Lung (tissue), 11 donors: ENCODE measurements at regions not wholly inside any gene's neighbourhood (a gene's known extent, or its start where the extent isn't known, plus 50 kb on each side); places are given as distances from the start of the nearest gene placed in this dataset.

ENCODE experiments used
- ATAC-seq: fragments of 200-7000 bp; cut with Tn5 transposase; one replicate; pipeline ENCODE4 v1.9.1; 2020; ENCODE audit warnings: moderate number of reproducible peaks; ENCODE audit not compliant: insufficient read depth, low FRiP score
- DNase-seq, 3 donors: peaks; one replicate each; pipeline ENCODE4 v3.0.0-alpha.2; 2013 to 2017
- H3K27ac ChIP-seq, 2 donors: one replicate each; pipeline ENCODE4 v1.5.1; 2013; ENCODE audit warnings: mild to moderate bottlenecking in 2 of 2, moderate library complexity in 2 of 2, control low read depth in 1 of 2, inconsistent platforms in 1 of 2, low read depth in 1 of 2, low read length in 1 of 2
- H3K27me3 ChIP-seq, 3 donors: one replicate each; pipeline ENCODE4 v1.5.1; 2013; ENCODE audit warnings: low read length in 2 of 3; ENCODE audit not compliant: control insufficient read depth in 3 of 3, insufficient read depth in 3 of 3
- H3K36me3 ChIP-seq, 4 donors: one replicate each; pipeline ENCODE4 v1.5.1; 2013; ENCODE audit warnings: low read length in 4 of 4, mild to moderate bottlenecking in 1 of 4, moderate library complexity in 1 of 4; ENCODE audit not compliant: control insufficient read depth in 4 of 4, insufficient read depth in 4 of 4
- H3K4me1 ChIP-seq, 5 donors: one replicate each; pipeline ENCODE4 v1.5.1; 2013; ENCODE audit warnings: low read length in 5 of 5, mild to moderate bottlenecking in 2 of 5, moderate library complexity in 1 of 5; ENCODE audit not compliant: control insufficient read depth in 5 of 5, insufficient read depth in 5 of 5
- H3K4me3 ChIP-seq: one replicate; pipeline ENCODE4 v1.5.1; 2013; ENCODE audit warnings: mild to moderate bottlenecking, control low read depth, moderate library complexity
- H3K9ac ChIP-seq, 2 donors: one replicate each; pipeline ENCODE4 v1.5.1; 2013; ENCODE audit warnings: low read length in 2 of 2, control low read depth in 1 of 2; ENCODE audit not compliant: insufficient read depth in 1 of 2
- H3K9me3 ChIP-seq, 4 donors: one replicate each; pipeline ENCODE4 v1.5.1; 2013; ENCODE audit warnings: low read length in 3 of 4, mild to moderate bottlenecking in 1 of 4, moderate library complexity in 1 of 4; ENCODE audit not compliant: control insufficient read depth in 4 of 4, insufficient read depth in 3 of 4
- CTCF ChIP-seq: IDR thresholded peaks from 2 replicates; pipeline ENCODE4 v1.5.1; 2012; ENCODE audit warnings: mild to moderate bottlenecking; ENCODE audit errors: control extremely low read depth, extremely low read depth
- WGBS, 2 donors: extraction: QIAGEN DNeasy Blood & Tissue Kit; methylation state at CpG; one replicate each; pipeline ENCODE4 v1.1.7; 2013; 5-methylcytosine and 5-hydroxymethylcytosine counted together
- donor health status: control.
- donor health status: control.
- donor health status: Bipolar disorder and iron deficiency.
- donor health status: healthy.
- donor health status: DM: yes; HTN: yes; CAD: no.

- DNase-seq (no peak), ATAC-seq (no peak)
- peaks cover 3 to 30% (median 4%) of the 10 kb centered on the region in 3 donors for H3K27me3 ChIP-seq
- H3K9ac ChIP-seq: no peak overlapping the region
- 49 to 54% methylated on average over 46 of the region's 46 CpGs for WGBS, 2 donors
- H3K4me3 ChIP-seq: no peak overlapping the region
- no peak for TF ChIP-seq CTCF
- H3K36me3 ChIP-seq: no peaks in the 10 kb centered on the region
- peaks cover 0 to 11% (median 5%) of the 10 kb centered on the region in 5 donors for H3K4me1 ChIP-seq
- no peak overlapping the region for H3K27ac ChIP-seq
- no peaks in the 10 kb centered on the region for H3K9me3 ChIP-seq
Measured at GRCh38 chr11:69891421-69892236, 72.4 kb upstream of the FGF3 start.

- no peak overlapping the region for H3K4me3 ChIP-seq
- peak in 1 of 3 donors; percentile 22 for DNase-seq
- peaks cover 3 to 30% (median 4%) of the 10 kb centered on the region in 3 donors for H3K27me3 ChIP-seq
- no peaks in the 10 kb centered on the region for H3K9me3 ChIP-seq
- no peaks in the 10 kb centered on the region for H3K36me3 ChIP-seq
- WGBS, 2 donors: 70 to 71% methylated on average over 29 of the region's 29 CpGs
- peaks cover 0 to 11% (median 5%) of the 10 kb centered on the region in 5 donors for H3K4me1 ChIP-seq
- no peak for TF ChIP-seq CTCF
- ATAC-seq: no peak
- no peak overlapping the region for H3K9ac ChIP-seq
- H3K27ac ChIP-seq: no peak overlapping the region
Measured at GRCh38 chr11:69892237-69892985, 73.2 kb upstream of the FGF3 start.

- ATAC-seq: no peak
- Histone ChIP-seq H3K9me3 (no peaks in the 10 kb centered on the region), H3K36me3 (no peaks in the 10 kb centered on the region), H3K4me3 (no peak overlapping the region), H3K27ac (no peak overlapping the region), H3K4me1 (peaks cover 0 to 11% (median 5%) of the 10 kb centered on the region in 5 donors), H3K9ac (no peak overlapping the region), H3K27me3 (peaks cover 3 to 29% (median 4%) of the 10 kb centered on the region in 3 donors)
- DNase-seq: peak in 1 of 3 donors; percentile 33
- TF ChIP-seq CTCF: no peak
- WGBS, 2 donors: 37 to 56% methylated on average over 11 of the region's 11 CpGs
Measured at GRCh38 chr11:69892986-69893555, 73.9 kb upstream of the FGF3 start.
